K562 (cell line): ENCODE measurements at regions not wholly inside any gene's neighbourhood (a gene's known extent, or its start where the extent isn't known, plus 50 kb on each side); places are given as distances from the start of the nearest gene placed in this dataset.

ENCODE experiments used
- ATAC-seq: fragments of 200-7000 bp; cut with Tn5 transposase; 3 replicates; pipeline ENCODE4 v1.9.1; 2020; ENCODE audit warnings: moderate library complexity
- BruUV-seq: library from RNA; stranded (reverse); fragments of 400-500 nt; replicated peaks from 2 replicates; lab custom pipeline; 2021; lab: Mats Ljungman, UMichigan
- CTCF ChIA-PET: fragments of 300-600 bp; formaldehyde crosslinking; extraction: SDS; loops from one replicate; lab custom pipeline; 2021; ENCODE audit warnings: low intra/inter-chr PET ratio; lab: Yijun Ruan, JAX
- POLR2A ChIA-PET: fragments of 300-600, 350-650 bp; sonication (Branson Sonifier 250); formaldehyde crosslinking; extraction: SDS; loops from one replicate; lab custom pipeline; 2021; ENCODE audit warnings: antibody characterized with exemption, inconsistent platforms; lab: Yijun Ruan, JAX
- DNase-seq, 4 experiments: peaks; one replicate each; pipeline versions ENCODE4 v3.0.0 to v3.0.0-alpha.2; 2011 to 2018; ENCODE audit warnings: low spot score in 3 of 4, mixed read lengths in 3 of 4; ENCODE audit errors: extremely low read depth in 1 of 4
- FAIRE-seq: peaks from 2 replicates; lab custom pipeline; 2011; peaks lifted over from hg19 to GRCh38; lab: Jason Lieb, UNC
- H2AFZ ChIP-seq: 2 replicates; pipeline ENCODE4 v1.6.0; 2011; ENCODE audit warnings: low read depth, low read length, control low read depth, inconsistent platforms
- H3K27ac ChIP-seq: fragments of 200-600 bp; 3 replicates; pipeline ENCODE4 v1.8.0; 2011; ENCODE audit warnings: low read depth, mild to moderate bottlenecking, control low read depth, inconsistent platforms, low read length, moderate library complexity, mixed read lengths; ENCODE audit errors: extremely low read depth
- H3K27me3 ChIP-seq, 2 experiments: fragments of 300-600 bp in 1 of 2; 2 replicates in 1 of 2; 3 replicates in 1 of 2; pipeline versions ENCODE4 v1.6.0 to v1.8.0; 2011; ENCODE audit warnings: inconsistent platforms in 2 of 2, low read length in 2 of 2, mild to moderate bottlenecking in 1 of 2, mixed read lengths in 1 of 2, moderate library complexity in 1 of 2; ENCODE audit not compliant: control insufficient read depth in 2 of 2, insufficient read depth in 2 of 2
- H3K36me3 ChIP-seq: fragments of 300-600 bp; 3 replicates; pipeline ENCODE4 v1.8.0; 2011; ENCODE audit warnings: mild to moderate bottlenecking, low read length, inconsistent platforms; ENCODE audit not compliant: control insufficient read depth, insufficient read depth
- H3K4me1 ChIP-seq, 2 experiments: fragments of 200-600 bp in 1 of 2; replicated peaks in 1 of 2; 2 replicates in 1 of 2; 3 replicates in 1 of 2; pipeline versions ENCODE4 v1.5.1 to v1.8.0; 2011; ENCODE audit warnings: inconsistent platforms in 2 of 2, low read length in 2 of 2, mild to moderate bottlenecking in 1 of 2, mixed read lengths in 1 of 2, moderate library complexity in 1 of 2; ENCODE audit not compliant: control insufficient read depth in 2 of 2, insufficient read depth in 2 of 2
- H3K4me2 ChIP-seq: 2 replicates; pipeline ENCODE4 v1.6.1; 2011; ENCODE audit warnings: low read length, control low read depth, inconsistent platforms, mixed read lengths; ENCODE audit not compliant: insufficient read depth
- H3K4me3 ChIP-seq: fragments of 200-600 bp; sonication (generic), shearing (Covaris generic); 2 replicates; pipeline ENCODE4 v1.5.1; 2016; ENCODE audit warnings: control low read depth, inconsistent platforms
- H3K79me2 ChIP-seq: fragments of 200-600 bp; 3 replicates; pipeline ENCODE4 v1.8.0; 2011; ENCODE audit warnings: low read length, inconsistent platforms; ENCODE audit not compliant: control insufficient read depth, insufficient read depth
- H3K9ac ChIP-seq, 2 experiments: 2 replicates each; pipeline versions ENCODE4 v1.6.0 to v1.6.1; 2011; ENCODE audit warnings: low read depth in 2 of 2, low read length in 2 of 2, control low read depth in 1 of 2, inconsistent platforms in 1 of 2, mild to moderate bottlenecking in 1 of 2, mixed read lengths in 1 of 2; ENCODE audit not compliant: insufficient read depth in 1 of 2
- H3K9me1 ChIP-seq: one replicate; pipeline ENCODE4 v1.6.0; 2011; ENCODE audit warnings: inconsistent platforms, mild to moderate bottlenecking, low read length, moderate library complexity; ENCODE audit not compliant: control insufficient read depth, insufficient read depth
- H3K9me3 ChIP-seq: replicated peaks from 2 replicates; pipeline ENCODE4 v1.5.1; 2011; ENCODE audit warnings: low read depth, low read length, inconsistent platforms; ENCODE audit not compliant: control insufficient read depth, insufficient read depth
- H4K20me1 ChIP-seq: replicated peaks from 2 replicates; pipeline ENCODE4 v1.6.1; 2011; ENCODE audit warnings: low read length, inconsistent platforms, mixed read lengths; ENCODE audit not compliant: control insufficient read depth, insufficient read depth
- ESRRB ChIP-seq: fragments of 250-450 bp; sonication (Bioruptor Pico); IDR thresholded peaks from 2 replicates; pipeline ENCODE4 v1.5.0; 2020; ENCODE audit warnings: mild to moderate bottlenecking, moderate library complexity, borderline replicate concordance
- FOS ChIP-seq: IDR thresholded peaks from 3 replicates; pipeline ENCODE4 v1.6.1; 2011; ENCODE audit not compliant: insufficient read length; ENCODE audit errors: extremely low read depth
- MXD1 ChIP-seq: fragments of 250-450 bp; sonication (Bioruptor Pico); IDR thresholded peaks from 2 replicates; pipeline ENCODE4 v1.8.0; 2021; ENCODE audit warnings: borderline replicate concordance, mild to moderate bottlenecking, moderate library complexity; ENCODE audit not compliant: poor library complexity, severe bottlenecking
- RERE ChIP-seq: sonication (generic); formaldehyde crosslinking; IDR thresholded peaks from 2 replicates; pipeline ENCODE4 v1.8.0; 2023; ENCODE audit warnings: missing genetic modification reagents, mild to moderate bottlenecking, borderline replicate concordance
- ZNF121 ChIP-seq: sonication (generic); formaldehyde crosslinking; conservative IDR thresholded peaks from 2 replicates; pipeline ENCODE4 v1.8.0; 2022; ENCODE audit warnings: missing genetic modification reagents
- ZNF354B ChIP-seq: fragments of 250-450 bp; sonication (Bioruptor Pico); IDR thresholded peaks from 2 replicates; pipeline ENCODE4 v1.4.0; 2020
- WGBS: fragments of 100-300 bp; shearing (Covaris generic); methylation state at CpG from one replicate; pipeline ENCODE4 v1.1.6; 2016; ENCODE audit warnings: low coverage, mixed read lengths; ENCODE audit not compliant: insufficient coverage; ENCODE audit errors: missing lambda C conversion rate; 5-methylcytosine and 5-hydroxymethylcytosine counted together
- in situ Hi-C: fragments of 300-500 bp; cut with MboI; formaldehyde crosslinking; loops from 4 replicates; pipeline ENCODE4 v1.15.0; 2018; ENCODE audit warnings: inconsistent platforms, mixed read lengths
- intact Hi-C: fragments of 100-400 bp; cut with micrococcal nuclease; formaldehyde crosslinking; loops from 2 replicates; pipeline ENCODE4 v1.14.2; 2022

- no peaks in the 10 kb centered on the region for H3K9me3 ChIP-seq
- H3K36me3 ChIP-seq = no peaks in the 10 kb centered on the region
- no peaks in the 10 kb centered on the region for H3K27me3 ChIP-seq
- no peaks in the 10 kb centered on the region for H3K9me1 ChIP-seq
- FAIRE-seq (no peak), DNase-seq (no peak), ATAC-seq (no peak)
- WGBS = 2% methylated on average over 8 of the region's 8 CpGs
- H3K79me2 ChIP-seq = no peaks in the 10 kb centered on the region
- no peak overlapping the region for H3K27ac ChIP-seq
- no peaks in the 10 kb centered on the region for H4K20me1 ChIP-seq
- CTCF ChIA-PET = no interaction called here
- POLR2A ChIA-PET = no interaction called here
- no peak overlapping the region for H3K4me3 ChIP-seq
- in situ Hi-C loops (no loop called here), intact Hi-C loops (no loop called here)
- TF ChIP-seq ZNF121 (CRISPR knock-in tag) (no peak), RERE (no peak), ESRRB (CRISPR knock-in tag) (no peak), FOS (no peak), MXD1 (CRISPR knock-in tag) (no peak), ZNF354B (CRISPR knock-in tag) (no peak)
- BruUV-seq = no TSS peak
- H2AFZ ChIP-seq = no peak overlapping the region
- H3K4me1 ChIP-seq = no peaks in the 10 kb centered on the region
- H3K4me2 ChIP-seq = no peak overlapping the region
- H3K9ac ChIP-seq = no peak overlapping the region
These were observed 465.3 kb upstream of the TENM4 start for GRCh38 chr11:79906164-79906563.
